Activated CD8-positive, alpha-beta T cell treated with anti-CD3 and anti-CD28 coated beads, Interleukin-2, amount 10 ng/mL, durations not matched to agents 7 days and 5 days (primary cell): ENCODE measurements at regions not wholly inside any gene's neighbourhood (a gene's known extent, or its start where the extent isn't known, plus 50 kb on each side); places are given as distances from the start of the nearest gene placed in this dataset.
"Not testable (repeated sequence)": the region's sequence is repeated elsewhere in the genome, so short reads cannot be mapped to it uniquely, and the experiment has no call there.

Experiments
- ATAC-seq: fragments of 150-1000 bp; cut with Tn5 transposase; one replicate; pipeline ENCODE4 v1.10.0; 2021; ENCODE audit warnings: moderate library complexity
- CTCF ChIA-PET: fragments of 350-600 bp; sonication (Branson Sonifier 250); formaldehyde crosslinking; loops from one replicate; lab custom pipeline; 2021; ENCODE audit warnings: antibody characterized with exemption; lab: Charles Lee
- POLR2A ChIA-PET: fragments of 350-600 bp; sonication (Branson Sonifier 250); formaldehyde crosslinking; loops from one replicate; lab custom pipeline; 2021; ENCODE audit warnings: antibody characterized with exemption; lab: Charles Lee
- DNase-seq: peaks from one replicate; pipeline ENCODE4 v3.0.0-alpha.2; 2020
- H3K27ac Mint-ChIP-seq: one replicate; pipeline ENCODE4 v1.8.0; 2021; ENCODE audit warnings: mild to moderate bottlenecking, mixed read lengths
- H3K27me3 Mint-ChIP-seq: one replicate; pipeline ENCODE4 v1.8.0; 2021; ENCODE audit warnings: low read depth, mixed read lengths
- H3K36me3 Mint-ChIP-seq: one replicate; pipeline ENCODE4 v1.8.0; 2021; ENCODE audit warnings: low read depth, mixed read lengths
- H3K4me1 Mint-ChIP-seq: one replicate; pipeline ENCODE4 v1.8.0; 2021; ENCODE audit warnings: low read depth, mixed read lengths
- H3K4me3 Mint-ChIP-seq: one replicate; pipeline ENCODE4 v1.8.0; 2021; ENCODE audit warnings: mild to moderate bottlenecking, mixed read lengths
- H3K9me3 Mint-ChIP-seq: one replicate; pipeline ENCODE4 v1.8.0; 2022; ENCODE audit warnings: mixed read lengths; ENCODE audit not compliant: insufficient read depth

- DNase-seq, H3K9me3 Mint-ChIP-seq, H3K4me1 Mint-ChIP-seq, H3K27ac Mint-ChIP-seq, H3K4me3 Mint-ChIP-seq, H3K36me3 Mint-ChIP-seq, H3K27me3 Mint-ChIP-seq, ATAC-seq, CTCF ChIA-PET, POLR2A ChIA-PET: not testable (repeated sequence)
Observed at GRCh38 chr1:223936592-223936991, 90.8 kb upstream of the TP53BP2 start.

DNA sequence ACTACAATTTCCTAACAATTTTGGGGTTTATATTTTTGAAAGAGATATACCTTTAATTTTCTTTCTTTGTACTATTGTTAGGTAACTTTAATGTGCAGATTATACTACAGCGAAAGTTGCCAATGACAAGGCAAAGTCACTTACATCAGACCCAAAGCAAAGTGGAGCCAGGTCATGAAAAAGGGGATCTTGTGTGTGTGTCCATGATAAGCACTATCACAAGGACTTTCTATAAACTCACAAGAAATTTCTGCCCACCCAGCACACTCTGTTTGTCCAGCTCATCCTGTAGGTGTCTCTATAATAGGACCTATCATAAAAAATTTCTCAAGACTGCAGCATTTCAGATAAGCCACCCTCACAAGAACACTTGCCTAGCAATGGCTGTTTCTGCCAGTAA is 85.7 kb upstream of the TP53BP2 start:
- DNase-seq, H3K4me1 Mint-ChIP-seq, POLR2A ChIA-PET, H3K9me3 Mint-ChIP-seq, ATAC-seq, H3K27me3 Mint-ChIP-seq, H3K36me3 Mint-ChIP-seq, H3K4me3 Mint-ChIP-seq, H3K27ac Mint-ChIP-seq, CTCF ChIA-PET: not testable (repeated sequence)

DNA sequence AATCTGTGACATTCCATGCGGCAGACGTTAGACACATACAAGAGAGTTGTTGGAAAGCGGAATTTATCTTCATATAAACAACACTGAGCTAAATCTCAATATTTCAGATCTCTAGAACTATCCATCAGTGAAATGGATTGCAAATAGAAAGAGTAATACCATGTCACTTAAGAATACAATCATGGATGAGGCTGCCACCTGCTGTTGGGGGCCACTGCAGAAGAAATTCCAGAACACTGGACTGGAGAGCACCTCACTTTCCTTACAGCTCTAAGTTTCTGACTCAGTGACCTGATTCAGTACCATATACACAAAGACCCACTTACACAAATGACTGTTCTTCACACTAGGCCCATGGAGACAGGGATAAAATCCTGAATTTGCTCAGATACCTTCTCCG is 75.1 kb upstream of the TP53BP2 start:
- CTCF ChIA-PET, ATAC-seq, H3K36me3 Mint-ChIP-seq, POLR2A ChIA-PET, H3K27ac Mint-ChIP-seq, H3K4me3 Mint-ChIP-seq, H3K4me1 Mint-ChIP-seq, H3K9me3 Mint-ChIP-seq, H3K27me3 Mint-ChIP-seq: not testable (repeated sequence)
- DNase-seq: peak; percentile 25

- H3K4me1 Mint-ChIP-seq, H3K27me3 Mint-ChIP-seq, H3K36me3 Mint-ChIP-seq, H3K9me3 Mint-ChIP-seq, ATAC-seq, POLR2A ChIA-PET, CTCF ChIA-PET, H3K4me3 Mint-ChIP-seq, H3K27ac Mint-ChIP-seq, DNase-seq: not testable (repeated sequence)
Observed at GRCh38 chr1:223915476-223915875, 69.7 kb upstream of the TP53BP2 start.

DNA sequence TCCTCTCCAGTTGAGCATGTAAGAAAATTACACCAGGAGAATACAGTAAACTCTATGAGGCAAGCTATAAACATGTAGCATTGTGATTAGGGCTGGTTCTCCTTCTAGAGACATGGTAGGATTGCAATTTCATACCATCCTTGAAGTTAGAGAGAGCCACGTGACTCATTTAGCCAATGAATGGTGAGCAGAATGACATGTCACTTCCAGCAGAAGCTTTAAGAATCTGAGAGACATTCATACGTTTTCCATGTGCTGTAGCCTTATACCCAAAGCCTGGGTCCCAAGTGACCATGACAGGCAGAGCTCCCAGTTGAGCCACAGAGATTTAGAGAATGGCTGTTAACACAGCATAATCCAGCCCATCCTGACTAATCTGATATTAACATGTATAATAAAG is 68.0 kb upstream of the TP53BP2 start:
- DNase-seq, H3K27ac Mint-ChIP-seq, ATAC-seq, H3K27me3 Mint-ChIP-seq, POLR2A ChIA-PET, H3K9me3 Mint-ChIP-seq, H3K4me1 Mint-ChIP-seq, CTCF ChIA-PET, H3K36me3 Mint-ChIP-seq, H3K4me3 Mint-ChIP-seq: not testable (repeated sequence)

GRCh38 chr1:223907943-223908587 is 62.3 kb upstream of the TP53BP2 start:
- H3K4me1 Mint-ChIP-seq, POLR2A ChIA-PET, H3K36me3 Mint-ChIP-seq, ATAC-seq, H3K4me3 Mint-ChIP-seq, H3K9me3 Mint-ChIP-seq, H3K27me3 Mint-ChIP-seq: not testable (repeated sequence)
- CTCF ChIA-PET: interaction anchor here (1.2 to 1.7 kb wide), 3 partner anchors 97 to 207 kb away, joined by 3 to 4 read pairs (median 3); no protein-coding TSS in a partner anchor
- H3K27ac Mint-ChIP-seq: peak overlapping the region; percentile 56
- DNase-seq: peak; percentile 48

- H3K36me3 Mint-ChIP-seq, ATAC-seq, DNase-seq, H3K9me3 Mint-ChIP-seq, CTCF ChIA-PET, H3K27ac Mint-ChIP-seq, H3K4me1 Mint-ChIP-seq, POLR2A ChIA-PET, H3K27me3 Mint-ChIP-seq, H3K4me3 Mint-ChIP-seq: not testable (repeated sequence)
Observed at GRCh38 chr1:223903221-223903620, 57.5 kb upstream of the TP53BP2 start.

DNA sequence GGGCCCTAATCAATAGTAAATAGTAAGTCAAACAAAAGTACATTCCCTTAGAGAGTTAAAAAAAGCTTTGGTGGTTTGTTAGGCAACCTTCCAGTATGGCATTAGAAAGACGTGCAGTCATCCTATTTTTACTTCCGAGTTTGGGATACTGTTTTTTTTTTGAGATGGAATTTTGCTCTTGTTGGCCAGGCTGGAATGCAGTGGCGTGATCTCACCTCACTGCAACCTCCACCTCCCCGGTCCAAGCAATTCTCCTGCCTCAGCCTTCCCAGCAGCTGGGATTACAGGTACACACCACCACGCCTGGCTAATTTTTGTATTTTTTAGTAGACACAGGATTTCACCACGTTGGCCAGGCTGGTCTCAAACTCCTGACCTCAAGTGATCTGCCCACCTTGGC is 54.0 kb upstream of the TP53BP2 start:
- H3K9me3 Mint-ChIP-seq, H3K36me3 Mint-ChIP-seq, CTCF ChIA-PET, DNase-seq, H3K27ac Mint-ChIP-seq, POLR2A ChIA-PET, H3K27me3 Mint-ChIP-seq, ATAC-seq, H3K4me1 Mint-ChIP-seq, H3K4me3 Mint-ChIP-seq: not testable (repeated sequence)

DNA sequence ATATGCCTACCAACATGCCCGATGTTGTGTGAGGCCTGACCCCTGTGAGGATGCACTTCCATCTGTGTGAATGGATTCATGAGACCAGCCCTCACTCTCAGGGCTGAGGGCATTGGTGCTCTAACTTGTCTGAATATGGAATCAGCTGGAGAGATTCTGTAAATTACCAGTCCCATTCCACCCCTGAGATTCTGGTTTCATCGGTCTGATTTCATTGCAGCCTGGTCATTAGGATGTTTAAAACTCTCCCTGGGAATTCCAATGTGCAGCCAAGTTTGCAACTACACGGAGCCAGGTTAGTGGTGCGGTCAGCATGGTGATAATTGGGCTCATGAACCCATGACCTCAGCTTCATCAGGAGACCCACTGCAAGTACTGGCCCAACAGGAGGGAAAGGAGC is 51.4 kb upstream of the TP53BP2 start:
- H3K27ac Mint-ChIP-seq, H3K4me3 Mint-ChIP-seq, POLR2A ChIA-PET, CTCF ChIA-PET, H3K4me1 Mint-ChIP-seq, H3K9me3 Mint-ChIP-seq, H3K36me3 Mint-ChIP-seq, DNase-seq, ATAC-seq, H3K27me3 Mint-ChIP-seq: not testable (repeated sequence)

GRCh38 chr1:223895950-223896349 is 50.2 kb upstream of the TP53BP2 start:
- POLR2A ChIA-PET, H3K27me3 Mint-ChIP-seq, H3K9me3 Mint-ChIP-seq, H3K27ac Mint-ChIP-seq, DNase-seq, H3K4me3 Mint-ChIP-seq, ATAC-seq, CTCF ChIA-PET, H3K36me3 Mint-ChIP-seq, H3K4me1 Mint-ChIP-seq: not testable (repeated sequence)
